ENCODE measurements at regions not wholly inside any gene's neighbourhood (a gene's known extent, or its start where the extent isn't known, plus 50 kb on each side); places are given as distances from the start of the nearest gene placed in this dataset.
"Not testable (repeated sequence)": the region's sequence is repeated elsewhere in the genome, so short reads cannot be mapped to it uniquely, and the experiment has no call there.

DNA sequence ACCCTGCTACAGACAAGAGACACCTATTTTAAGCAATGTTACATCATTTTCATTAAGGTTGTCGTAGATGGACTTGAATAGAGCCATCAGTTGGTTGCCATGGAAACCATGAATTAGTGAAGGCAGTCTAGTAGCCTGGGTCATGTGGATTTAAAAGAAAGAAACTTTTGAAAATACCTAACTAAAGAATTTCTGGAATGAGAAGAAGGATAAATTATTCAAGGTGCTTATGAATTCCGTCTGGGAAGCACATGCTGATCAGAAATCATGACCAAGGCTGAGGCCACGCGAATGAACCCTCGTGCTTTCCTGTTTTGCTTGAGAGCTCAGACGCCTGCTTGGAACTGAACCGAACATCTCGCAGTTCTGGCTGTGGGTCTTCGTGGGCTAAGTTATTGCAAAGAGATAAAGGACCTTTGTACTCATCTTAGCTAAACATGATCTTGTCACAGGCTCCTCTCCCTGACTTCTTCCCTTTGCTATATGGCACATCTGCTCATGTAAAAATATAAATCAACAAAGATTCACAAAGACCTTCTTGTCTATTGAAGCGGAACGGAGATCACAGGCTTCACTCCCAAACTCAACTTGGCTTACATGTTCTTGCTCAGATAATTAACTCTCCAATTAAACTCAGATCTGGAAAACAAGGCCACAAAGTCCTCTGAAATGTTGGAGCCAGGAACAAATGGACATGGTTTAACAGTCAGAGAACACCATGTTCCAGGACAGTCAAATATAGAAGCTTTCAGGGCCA, 140.2 kb downstream of the NUFIP1 start:
- DNase-seq, result no peak

GRCh38 chr13:44845281-44846058, 143.8 kb downstream of the NUFIP1 start:
- DNase-seq, result not testable (repeated sequence)

DNA sequence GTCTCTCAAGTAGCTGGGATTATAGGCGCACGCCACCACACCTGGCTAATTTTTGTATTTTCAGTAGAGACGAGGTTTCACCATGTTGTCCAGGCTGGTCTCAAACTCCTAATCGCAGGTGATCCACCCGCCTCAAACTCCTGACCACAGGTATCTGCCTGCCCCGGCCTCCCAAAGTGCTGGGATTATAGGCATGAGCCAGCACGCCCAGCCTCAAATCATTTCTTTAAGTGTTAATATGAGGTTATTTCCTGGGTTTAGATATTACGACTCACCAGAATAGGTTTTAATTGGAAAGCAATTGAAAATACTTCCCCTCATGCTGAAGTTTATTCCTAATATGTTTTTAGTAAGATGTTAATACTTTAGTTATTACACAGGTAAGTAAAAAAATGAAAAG, 144.5 kb downstream of the NUFIP1 start:
- no peak for DNase-seq

DNA sequence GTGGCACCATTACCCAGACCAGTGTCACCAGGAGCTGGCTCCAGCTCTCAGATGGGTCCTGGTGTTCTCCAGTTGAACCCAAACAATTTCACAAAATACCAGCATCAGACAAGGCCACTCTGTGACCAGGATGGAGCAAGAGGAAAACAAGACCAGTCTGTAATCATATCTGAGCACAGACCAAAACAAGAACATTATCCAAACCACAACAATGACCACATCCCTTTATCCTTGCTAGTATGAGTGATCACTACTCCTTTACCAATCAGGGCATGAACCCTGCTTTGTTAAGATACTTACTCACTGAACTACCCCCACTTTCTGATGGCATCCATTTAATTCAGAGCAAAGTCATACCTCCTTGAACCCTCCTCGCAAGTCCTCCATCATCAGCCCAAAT, 145.9 kb downstream of the NUFIP1 start:
- DNase-seq, result no peak

DNA sequence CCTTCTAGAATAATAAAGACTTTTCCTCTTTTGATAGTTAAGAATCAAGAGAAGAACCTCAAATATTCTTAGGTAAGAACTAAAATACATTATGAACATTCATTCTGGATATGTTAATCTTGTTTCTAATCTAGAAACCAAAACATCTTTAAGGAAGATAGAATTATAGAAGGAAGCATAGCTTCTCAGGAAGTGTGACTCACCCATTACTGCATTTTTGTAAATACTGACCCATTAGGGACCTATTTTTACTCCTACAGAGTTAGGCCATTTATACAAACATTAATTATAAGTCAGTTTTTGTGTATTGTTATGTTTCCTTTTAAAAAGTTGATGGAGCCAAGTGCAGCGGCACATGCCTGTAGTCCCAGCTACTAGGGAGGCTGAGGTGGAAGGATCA, 147.1 kb downstream of the NUFIP1 start:
- no peak for DNase-seq

GRCh38 chr13:44840131-44840530, 149.1 kb downstream of the NUFIP1 start:
- DNase-seq, result no peak

GRCh38 chr13:44837250-44837649, 152.0 kb downstream of the NUFIP1 start:
- DNase-seq, result no peak

GRCh38 chr13:44834404-44834803, 154.9 kb downstream of the NUFIP1 start:
- no peak for DNase-seq

DNA sequence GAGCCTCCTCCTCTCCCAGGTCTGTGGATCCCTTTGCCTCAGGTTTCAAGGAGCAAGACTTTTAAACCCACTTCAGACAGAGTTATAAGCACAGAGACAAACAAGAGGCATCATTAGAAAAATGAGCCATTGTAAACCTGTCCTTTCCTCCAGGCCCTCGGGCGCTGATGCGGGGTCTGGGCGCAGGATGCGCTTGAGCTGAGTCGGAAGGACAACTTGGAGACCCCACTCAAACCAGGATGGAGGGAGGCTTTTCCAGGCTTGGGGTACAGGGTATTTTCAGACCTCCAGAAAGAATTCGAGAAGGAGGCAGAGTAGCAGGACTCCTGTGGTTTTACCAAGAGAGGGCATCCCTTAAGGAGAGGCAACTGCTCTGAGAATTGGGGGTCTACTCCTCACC, 155.6 kb downstream of the NUFIP1 start:
- DNase-seq, result no peak

DNA sequence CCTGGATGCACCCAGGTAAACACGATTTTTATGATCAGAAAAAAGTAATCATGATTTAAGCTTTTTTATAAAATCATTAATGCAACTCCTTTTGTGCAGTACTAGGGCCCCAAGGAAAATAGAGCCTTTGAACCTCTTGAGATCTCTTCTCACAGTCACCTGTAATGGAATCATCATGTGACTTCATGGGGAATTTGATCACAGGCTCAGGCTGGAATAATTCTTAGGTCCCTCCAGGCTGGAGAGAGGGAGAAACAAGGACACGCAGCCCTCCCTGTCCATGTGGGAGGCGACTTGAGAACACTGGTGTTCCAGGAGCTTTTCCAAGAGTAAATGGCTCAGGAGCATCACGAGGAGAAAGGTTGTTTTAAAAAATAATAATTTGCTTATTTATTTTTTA, 156.1 kb downstream of the NUFIP1 start:
- no peak for DNase-seq

DNA sequence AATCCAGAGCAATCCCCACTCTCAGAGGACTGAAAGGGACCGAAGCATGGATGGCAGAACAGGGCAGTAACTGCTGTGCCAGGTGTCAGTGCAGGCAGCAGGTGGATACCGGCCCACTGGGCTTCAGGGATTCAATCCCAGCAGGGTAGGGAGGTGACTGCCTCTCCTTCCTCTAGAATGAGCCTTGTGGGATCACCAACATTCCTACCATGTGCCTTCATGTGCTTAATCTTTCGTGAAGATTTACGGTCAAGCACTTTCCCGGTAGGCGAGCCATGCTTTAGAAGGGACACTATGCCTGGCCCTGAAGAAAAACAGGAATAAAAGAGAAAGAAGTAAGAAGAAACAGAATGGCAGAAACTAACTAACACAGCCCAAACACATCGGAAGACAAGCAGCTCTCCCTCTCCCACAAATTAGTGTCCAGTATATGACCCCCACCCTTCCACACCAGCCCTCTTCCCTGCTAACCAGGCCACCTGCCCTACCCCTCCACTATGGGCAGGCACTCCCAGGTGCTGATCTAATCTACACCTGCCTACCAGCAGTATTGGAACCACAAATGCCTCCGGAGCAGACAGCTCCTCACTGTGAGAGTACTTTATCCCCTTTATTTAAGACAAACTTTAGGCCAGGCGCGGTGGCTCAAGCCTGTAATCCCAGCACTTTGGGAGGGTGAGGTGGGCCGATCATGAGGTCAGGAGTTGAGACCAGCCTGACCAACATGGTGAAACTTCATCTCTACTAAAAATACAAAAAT, 162.5 kb downstream of the NUFIP1 start:
- no peak for DNase-seq

- DNase-seq, result no peak
These were observed 163.3 kb downstream of the NUFIP1 start for GRCh38 chr13:44825953-44826352.

- not testable (repeated sequence) for DNase-seq
These were observed 165.7 kb downstream of the NUFIP1 start for GRCh38 chr13:44823555-44823954.

DNA sequence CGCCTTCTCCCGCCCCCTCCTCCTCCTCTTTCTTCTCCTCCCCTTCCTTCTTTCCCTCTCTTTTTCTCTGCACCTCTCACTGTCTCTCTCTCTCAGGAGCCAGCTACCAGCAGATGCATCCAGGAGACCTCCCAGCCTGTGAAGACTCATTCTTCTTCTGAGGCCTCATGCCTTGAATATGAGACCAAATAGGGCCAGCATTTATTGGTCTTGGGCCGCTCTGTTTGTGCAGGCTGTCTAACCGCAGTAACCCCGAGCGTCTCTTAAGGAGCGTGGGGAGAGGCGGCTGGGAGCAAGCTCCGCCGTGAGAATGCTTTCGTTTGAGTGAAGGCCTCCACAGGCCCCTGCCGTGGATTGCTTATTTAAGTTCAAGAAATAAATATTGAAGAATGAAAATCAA, 167.0 kb downstream of the NUFIP1 start:
- no peak for DNase-seq

- DNase-seq, result no peak
These were observed 169.5 kb downstream of the NUFIP1 start for GRCh38 chr13:44819772-44820171.

GRCh38 chr13:44819245-44819644, 170.0 kb downstream of the NUFIP1 start:
- no peak for DNase-seq

- no peak for DNase-seq
These were observed 170.8 kb downstream of the NUFIP1 start for GRCh38 chr13:44818428-44818827.

DNA sequence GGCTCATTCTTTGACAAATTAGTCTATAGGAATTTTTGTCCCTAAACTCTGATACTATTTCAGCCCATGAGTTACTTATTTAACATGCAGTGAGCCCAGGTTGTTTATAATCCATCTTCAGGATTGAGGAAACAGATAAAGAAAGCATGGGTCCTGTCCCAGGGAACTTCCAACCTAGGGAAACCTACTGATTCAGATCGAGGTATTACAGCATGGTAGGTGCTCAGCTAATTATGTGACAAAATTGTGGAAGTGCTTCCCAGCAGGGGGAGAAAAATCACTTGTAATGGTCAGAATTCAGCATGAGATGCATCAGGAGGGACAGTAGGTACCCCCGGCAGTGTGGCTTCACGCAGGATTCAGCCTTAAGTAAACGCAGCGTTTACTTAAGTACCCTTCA, 171.3 kb downstream of the NUFIP1 start:
- DNase-seq, result no peak

- DNase-seq, result no peak
These were observed 172.1 kb downstream of the NUFIP1 start for GRCh38 chr13:44817131-44817671.

DNA sequence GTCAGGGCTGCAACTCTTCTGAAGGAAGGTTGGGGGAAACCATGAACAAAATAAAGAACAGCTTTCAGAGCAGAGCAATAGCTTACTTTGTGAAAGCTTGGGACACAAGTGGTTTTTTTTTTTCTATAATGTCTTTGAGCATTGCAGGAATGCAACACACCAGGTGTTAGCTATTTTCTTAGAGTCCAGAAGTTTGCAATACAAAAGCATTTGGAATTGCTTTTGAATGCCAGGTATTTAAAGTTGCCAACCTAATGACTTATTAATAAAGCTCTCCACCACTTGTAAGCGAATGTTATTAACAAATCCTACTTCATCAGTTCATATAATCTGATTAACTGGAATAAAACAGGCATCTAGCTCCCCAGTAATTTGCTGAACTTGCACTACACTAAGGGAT, 172.6 kb downstream of the NUFIP1 start:
- DNase-seq, result no peak

- no peak for DNase-seq
These were observed 173.6 kb downstream of the NUFIP1 start for GRCh38 chr13:44815623-44816022.

GRCh38 chr13:44814836-44815235, 174.4 kb downstream of the NUFIP1 start:
- DNase-seq, result no peak

GRCh38 chr13:44814161-44814560, 175.1 kb downstream of the NUFIP1 start:
- DNase-seq, result no peak
